ENCODE measurements at regions not wholly inside any gene's neighbourhood (a gene's known extent, or its start where the extent isn't known, plus 50 kb on each side); places are given as distances from the start of the nearest gene placed in this dataset.

GRCh38 chr13:95418946-95419345 is 117.7 kb upstream of the ABCC4 start:
- H3K27ac ChIP-seq, result no peak overlapping the region
- ATAC-seq (no peak), DNase-seq (ENCODE audit: low read depth in 1 of 2, low spot score in 1 of 2) (no peak), FAIRE-seq (no peak)
- H3K4me2 ChIP-seq, result no peak overlapping the region
- WGBS (ENCODE audit: missing lambda C conversion rate), result 33% methylated on average over 4 of the region's 4 CpGs
- TF ChIP-seq RNF2 (IDR thresholded peaks at IDR 0.05; ENCODE audit: borderline replicate concordance, low read depth) (no peak), EHF (CRISPR knock-in tag; IDR thresholded peaks at IDR 0.05) (no peak), KDM5A (IDR thresholded peaks at IDR 0.05) (no peak), POLR2AphosphoS2 (conservative IDR thresholded peaks at IDR 0.05; ENCODE audit: low read length) (no peak), NFE2L2 (conservative IDR thresholded peaks at IDR 0.05; ENCODE audit: low read length) (no peak), TP53 (CRISPR knock-in tag; IDR thresholded peaks at IDR 0.05) (no peak), KDM1A (IDR thresholded peaks at IDR 0.05; ENCODE audit: low read depth) (no peak), TFCP2L1 (CRISPR knock-in tag; IDR thresholded peaks at IDR 0.05) (no peak), NPAS2 (CRISPR knock-in tag; IDR thresholded peaks at IDR 0.05; ENCODE audit: borderline replicate concordance) (no peak), BHLHE40 (IDR thresholded peaks at IDR 0.05; ENCODE audit: low read depth, low read length) (no peak), ZC3H11A (IDR thresholded peaks at IDR 0.05) (no peak), PBX3 (IDR thresholded peaks at IDR 0.05) (no peak), HOXB13 (CRISPR knock-in tag; IDR thresholded peaks at IDR 0.05; ENCODE audit: low read depth) (no peak), RARB (CRISPR knock-in tag; IDR thresholded peaks at IDR 0.05) (no peak), RCOR1 (IDR thresholded peaks at IDR 0.05; ENCODE audit: low read depth, low read length) (no peak)
- TF ChIP-seq, protein P1, sequence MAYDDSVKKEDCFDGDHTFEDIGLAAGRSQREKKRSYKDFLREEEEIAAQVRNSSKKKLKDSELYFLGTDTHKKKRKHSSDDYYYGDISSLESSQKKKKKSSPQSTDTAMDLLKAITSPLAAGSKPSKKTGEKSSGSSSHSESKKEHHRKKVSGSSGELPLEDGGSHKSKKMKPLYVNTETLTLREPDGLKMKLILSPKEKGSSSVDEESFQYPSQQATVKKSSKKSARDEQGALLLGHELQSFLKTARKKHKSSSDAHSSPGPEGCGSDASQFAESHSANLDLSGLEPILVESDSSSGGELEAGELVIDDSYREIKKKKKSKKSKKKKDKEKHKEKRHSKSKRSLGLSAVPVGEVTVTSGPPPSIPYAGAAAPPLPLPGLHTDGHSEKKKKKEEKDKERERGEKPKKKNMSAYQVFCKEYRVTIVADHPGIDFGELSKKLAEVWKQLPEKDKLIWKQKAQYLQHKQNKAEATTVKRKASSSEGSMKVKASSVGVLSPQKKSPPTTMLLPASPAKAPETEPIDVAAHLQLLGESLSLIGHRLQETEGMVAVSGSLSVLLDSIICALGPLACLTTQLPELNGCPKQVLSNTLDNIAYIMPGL (CRISPR knock-in tag; IDR thresholded peaks at IDR 0.05; ENCODE audit: borderline replicate concordance), result no peak
- TF ChIP-seq, protein P2, sequence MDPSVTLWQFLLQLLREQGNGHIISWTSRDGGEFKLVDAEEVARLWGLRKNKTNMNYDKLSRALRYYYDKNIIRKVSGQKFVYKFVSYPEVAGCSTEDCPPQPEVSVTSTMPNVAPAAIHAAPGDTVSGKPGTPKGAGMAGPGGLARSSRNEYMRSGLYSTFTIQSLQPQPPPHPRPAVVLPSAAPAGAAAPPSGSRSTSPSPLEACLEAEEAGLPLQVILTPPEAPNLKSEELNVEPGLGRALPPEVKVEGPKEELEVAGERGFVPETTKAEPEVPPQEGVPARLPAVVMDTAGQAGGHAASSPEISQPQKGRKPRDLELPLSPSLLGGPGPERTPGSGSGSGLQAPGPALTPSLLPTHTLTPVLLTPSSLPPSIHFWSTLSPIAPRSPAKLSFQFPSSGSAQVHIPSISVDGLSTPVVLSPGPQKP (IDR thresholded peaks at IDR 0.05; ENCODE audit: low read depth, low read length), result no peak
- TF ChIP-seq, protein P3, sequence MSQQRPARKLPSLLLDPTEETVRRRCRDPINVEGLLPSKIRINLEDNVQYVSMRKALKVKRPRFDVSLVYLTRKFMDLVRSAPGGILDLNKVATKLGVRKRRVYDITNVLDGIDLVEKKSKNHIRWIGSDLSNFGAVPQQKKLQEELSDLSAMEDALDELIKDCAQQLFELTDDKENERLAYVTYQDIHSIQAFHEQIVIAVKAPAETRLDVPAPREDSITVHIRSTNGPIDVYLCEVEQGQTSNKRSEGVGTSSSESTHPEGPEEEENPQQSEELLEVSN (IDR thresholded peaks at IDR 0.05; ENCODE audit: borderline replicate concordance, low read depth), result no peak
- ChIA-PET POLR2A (no interaction called here), CTCF (interaction anchor here (1.6 to 3.9 kb wide), 2 partner anchors 13 to 230 kb away, joined by 5 to 24 read pairs; no protein-coding TSS in a partner anchor)
- H3K9me3 ChIP-seq, result no peaks in the 10 kb centered on the region
- no peaks in the 10 kb centered on the region for H3K4me1 ChIP-seq
- H3K4me3 ChIP-seq, result no peak overlapping the region

GRCh38 chr13:95420501-95420900 is 119.2 kb upstream of the ABCC4 start:
- Histone ChIP-seq H3K4me2 (no peak overlapping the region), H3K27ac (no peak overlapping the region), H3K4me3 (no peak overlapping the region), H3K9me3 (no peaks in the 10 kb centered on the region), H3K4me1 (no peaks in the 10 kb centered on the region)
- POLR2A ChIA-PET, result no interaction called here
- no peak for TF ChIP-seq KDM1A (IDR thresholded peaks at IDR 0.05; ENCODE audit: low read depth)
- no peak for TF ChIP-seq MAZ (IDR thresholded peaks at IDR 0.05; ENCODE audit: borderline replicate concordance, low read depth, low read length)
- DNase-seq (ENCODE audit: low read depth in 1 of 2, low spot score in 1 of 2), result no peak
- FAIRE-seq, result no peak
- 73% methylated on average over 8 of the region's 8 CpGs for WGBS (ENCODE audit: missing lambda C conversion rate)
- CTCF ChIA-PET, result interaction anchor here (3.9 kb wide), 1 partner anchor 15 kb away, joined by 24 read pairs; no protein-coding TSS in a partner anchor
- ATAC-seq, result no peak

GRCh38 chr13:95426631-95427030 is 125.4 kb upstream of the ABCC4 start:
- ATAC-seq, result no peak
- CTCF ChIA-PET, result interaction anchor here (0.8 kb wide), 1 partner anchor 22 kb away, joined by 4 read pairs; no protein-coding TSS in a partner anchor
- Histone ChIP-seq H3K4me3 (no peak overlapping the region), H3K27ac (no peak overlapping the region), H3K4me2 (no peak overlapping the region), H3K9me3 (no peaks in the 10 kb centered on the region), H3K4me1 (no peaks in the 10 kb centered on the region)
- no peak for DNase-seq (ENCODE audit: low read depth in 1 of 2, low spot score in 1 of 2)
- FAIRE-seq, result no peak
- 84% methylated on average over 6 of the region's 6 CpGs for WGBS (ENCODE audit: missing lambda C conversion rate)
- POLR2A ChIA-PET, result no interaction called here
- no peak for TF ChIP-seq FOSL2 (IDR thresholded peaks at IDR 0.05)
- no peak for TF ChIP-seq FOSL2 (CRISPR knock-in tag; IDR thresholded peaks at IDR 0.05)
- TF ChIP-seq TFCP2L1 (CRISPR knock-in tag; IDR thresholded peaks at IDR 0.05), result no peak
- TF ChIP-seq, protein P4, sequence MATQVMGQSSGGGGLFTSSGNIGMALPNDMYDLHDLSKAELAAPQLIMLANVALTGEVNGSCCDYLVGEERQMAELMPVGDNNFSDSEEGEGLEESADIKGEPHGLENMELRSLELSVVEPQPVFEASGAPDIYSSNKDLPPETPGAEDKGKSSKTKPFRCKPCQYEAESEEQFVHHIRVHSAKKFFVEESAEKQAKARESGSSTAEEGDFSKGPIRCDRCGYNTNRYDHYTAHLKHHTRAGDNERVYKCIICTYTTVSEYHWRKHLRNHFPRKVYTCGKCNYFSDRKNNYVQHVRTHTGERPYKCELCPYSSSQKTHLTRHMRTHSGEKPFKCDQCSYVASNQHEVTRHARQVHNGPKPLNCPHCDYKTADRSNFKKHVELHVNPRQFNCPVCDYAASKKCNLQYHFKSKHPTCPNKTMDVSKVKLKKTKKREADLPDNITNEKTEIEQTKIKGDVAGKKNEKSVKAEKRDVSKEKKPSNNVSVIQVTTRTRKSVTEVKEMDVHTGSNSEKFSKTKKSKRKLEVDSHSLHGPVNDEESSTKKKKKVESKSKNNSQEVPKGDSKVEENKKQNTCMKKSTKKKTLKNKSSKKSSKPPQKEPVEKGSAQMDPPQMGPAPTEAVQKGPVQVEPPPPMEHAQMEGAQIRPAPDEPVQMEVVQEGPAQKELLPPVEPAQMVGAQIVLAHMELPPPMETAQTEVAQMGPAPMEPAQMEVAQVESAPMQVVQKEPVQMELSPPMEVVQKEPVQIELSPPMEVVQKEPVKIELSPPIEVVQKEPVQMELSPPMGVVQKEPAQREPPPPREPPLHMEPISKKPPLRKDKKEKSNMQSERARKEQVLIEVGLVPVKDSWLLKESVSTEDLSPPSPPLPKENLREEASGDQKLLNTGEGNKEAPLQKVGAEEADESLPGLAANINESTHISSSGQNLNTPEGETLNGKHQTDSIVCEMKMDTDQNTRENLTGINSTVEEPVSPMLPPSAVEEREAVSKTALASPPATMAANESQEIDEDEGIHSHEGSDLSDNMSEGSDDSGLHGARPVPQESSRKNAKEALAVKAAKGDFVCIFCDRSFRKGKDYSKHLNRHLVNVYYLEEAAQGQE (IDR thresholded peaks at IDR 0.05), result no peak
- TF ChIP-seq CEBPB (IDR thresholded peaks at IDR 0.05), result no peak
- no peak for TF ChIP-seq CTCF (IDR thresholded peaks at IDR 0.05)
- TF ChIP-seq JUNB (IDR thresholded peaks at IDR 0.05), result no peak

Measured in A549 (cell line).